ENCODE measurements at regions not wholly inside any gene's neighbourhood (a gene's known extent, or its start where the extent isn't known, plus 50 kb on each side); places are given as distances from the start of the nearest gene placed in this dataset.
"Not testable (repeated sequence)": the region's sequence is repeated elsewhere in the genome, so short reads cannot be mapped to it uniquely, and the experiment has no call there.

DNA sequence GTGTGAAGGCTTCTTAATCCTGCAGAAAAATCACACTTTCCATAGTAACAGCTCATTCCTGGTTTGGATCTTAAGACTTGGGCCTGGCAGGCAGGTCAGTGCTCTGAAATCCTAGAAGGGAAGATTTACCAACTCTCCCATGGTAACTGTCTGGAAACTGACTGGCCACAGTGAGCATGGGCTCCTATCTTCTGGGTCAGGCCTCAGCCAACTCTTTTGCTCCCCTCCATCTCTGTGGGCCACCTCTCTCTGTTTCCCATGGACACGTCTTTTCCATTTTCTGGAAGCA lies 86.7 kb downstream of the ACAA2 start:
- ChIA-PET POLR2A (interaction anchor here (0.6 kb wide), 1 partner anchor 139 kb away, joined by 11 read pairs; no protein-coding TSS in a partner anchor), CTCF (interaction anchor here (1.1 to 2.7 kb wide), 4 partner anchors 9 to 216 kb away, joined by 3 to 8 read pairs (median 6); no protein-coding TSS in a partner anchor)
- H3K36me3 ChIP-seq (ENCODE audit: control insufficient read depth, insufficient read depth, low read length): no peaks in the 10 kb centered on the region
- H3K27me3 ChIP-seq (ENCODE audit: control insufficient read depth, insufficient read depth, low read length): no peaks in the 10 kb centered on the region
- no peak overlapping the region for H3K4me3 ChIP-seq (ENCODE audit: low read depth, low read length)
- TF ChIP-seq, protein P1, sequence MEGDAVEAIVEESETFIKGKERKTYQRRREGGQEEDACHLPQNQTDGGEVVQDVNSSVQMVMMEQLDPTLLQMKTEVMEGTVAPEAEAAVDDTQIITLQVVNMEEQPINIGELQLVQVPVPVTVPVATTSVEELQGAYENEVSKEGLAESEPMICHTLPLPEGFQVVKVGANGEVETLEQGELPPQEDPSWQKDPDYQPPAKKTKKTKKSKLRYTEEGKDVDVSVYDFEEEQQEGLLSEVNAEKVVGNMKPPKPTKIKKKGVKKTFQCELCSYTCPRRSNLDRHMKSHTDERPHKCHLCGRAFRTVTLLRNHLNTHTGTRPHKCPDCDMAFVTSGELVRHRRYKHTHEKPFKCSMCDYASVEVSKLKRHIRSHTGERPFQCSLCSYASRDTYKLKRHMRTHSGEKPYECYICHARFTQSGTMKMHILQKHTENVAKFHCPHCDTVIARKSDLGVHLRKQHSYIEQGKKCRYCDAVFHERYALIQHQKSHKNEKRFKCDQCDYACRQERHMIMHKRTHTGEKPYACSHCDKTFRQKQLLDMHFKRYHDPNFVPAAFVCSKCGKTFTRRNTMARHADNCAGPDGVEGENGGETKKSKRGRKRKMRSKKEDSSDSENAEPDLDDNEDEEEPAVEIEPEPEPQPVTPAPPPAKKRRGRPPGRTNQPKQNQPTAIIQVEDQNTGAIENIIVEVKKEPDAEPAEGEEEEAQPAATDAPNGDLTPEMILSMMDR (IDR thresholded peaks at IDR 0.05; ENCODE audit: insufficient read depth, low read depth, low read length): no peak
- no peak for DNase-seq (ENCODE audit: low read depth)

DNA sequence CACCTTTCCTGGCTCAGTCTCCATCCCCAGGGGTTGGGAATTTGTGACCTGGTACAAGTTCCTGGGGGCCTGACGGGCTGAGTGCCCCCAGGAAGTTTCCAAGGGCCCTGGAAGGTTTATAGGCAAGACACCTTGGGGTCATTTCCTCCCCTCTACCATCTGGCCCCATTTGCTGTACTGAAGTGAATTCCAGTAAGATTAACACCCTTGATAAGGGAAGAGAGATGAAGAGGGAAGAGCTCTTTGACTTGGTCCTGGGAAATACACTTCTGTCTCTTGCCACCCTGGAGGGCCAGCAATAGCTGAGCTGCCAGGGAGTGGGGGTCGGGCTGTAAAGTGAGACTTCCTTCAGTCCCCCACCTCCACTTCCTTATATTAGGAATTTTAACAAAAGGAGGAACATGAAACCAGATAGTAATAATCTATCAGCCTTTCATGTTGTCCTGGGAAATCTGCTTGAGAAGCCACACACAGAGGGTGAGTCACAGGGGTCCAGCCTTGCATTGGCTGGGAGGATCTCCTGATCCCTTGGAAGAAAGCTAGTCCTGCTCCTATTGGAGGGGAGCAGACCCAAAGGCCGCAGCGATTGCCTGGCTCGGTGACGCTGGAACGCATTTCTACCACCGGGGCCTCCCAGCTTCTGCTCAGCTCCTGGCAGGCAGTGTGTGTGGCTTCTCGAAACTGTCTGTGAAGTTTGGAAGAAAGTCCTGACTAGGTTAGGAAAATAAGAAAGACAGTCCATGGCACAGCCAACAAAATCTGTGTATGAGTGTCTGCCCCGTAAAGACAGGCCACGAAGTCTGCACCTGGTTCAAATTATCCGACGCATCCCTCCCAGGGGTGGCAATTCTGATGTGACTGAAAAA lies 87.3 kb downstream of the ACAA2 start:
- DNase-seq (ENCODE audit: low read depth): peak; percentile 89
- TF ChIP-seq, protein P1 (IDR thresholded peaks at IDR 0.05; ENCODE audit: insufficient read depth, low read depth, low read length): peak; percentile 46
- H3K36me3 ChIP-seq (ENCODE audit: control insufficient read depth, insufficient read depth, low read length): no peaks in the 10 kb centered on the region
- ChIA-PET CTCF (interaction anchor here (1.1 to 2.7 kb wide), 4 partner anchors 10 to 216 kb away, joined by 3 to 8 read pairs (median 6); no protein-coding TSS in a partner anchor), POLR2A (interaction anchor here (0.5 to 0.6 kb wide), 3 partner anchors 139 to 1277 kb away, joined by 3 to 11 read pairs (median 3); partner anchors contain the start of gene MBD1)
- no peak overlapping the region for H3K4me3 ChIP-seq (ENCODE audit: low read depth, low read length)
- H3K27me3 ChIP-seq (ENCODE audit: control insufficient read depth, insufficient read depth, low read length): no peaks in the 10 kb centered on the region

DNA sequence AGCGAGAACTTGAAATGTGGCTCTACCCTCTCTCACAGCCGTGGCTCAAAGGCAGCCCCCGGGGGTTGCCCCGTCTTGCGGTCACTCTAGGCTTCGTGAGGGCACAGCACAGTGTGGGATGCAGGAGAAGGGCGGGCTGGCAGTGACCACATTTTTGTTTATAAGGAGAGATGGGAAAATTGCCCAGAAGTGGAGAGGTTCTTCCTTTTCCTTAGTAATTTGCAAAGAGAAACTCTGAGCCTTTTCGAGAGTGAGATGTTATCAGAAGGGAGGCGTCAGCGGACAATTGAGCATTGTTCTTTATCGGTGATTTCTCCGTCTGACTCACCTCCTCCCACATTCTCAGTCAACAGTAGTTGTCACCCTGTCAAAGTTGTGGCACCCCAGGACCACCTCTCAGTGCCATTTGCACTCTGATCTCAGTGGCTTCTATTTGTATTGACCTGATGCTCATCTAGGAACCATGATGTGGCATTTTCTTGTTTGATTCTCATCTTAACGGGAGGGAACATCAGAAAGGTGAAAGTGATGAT lies 89.6 kb downstream of the ACAA2 start:
- TF ChIP-seq, protein P1 (IDR thresholded peaks at IDR 0.05; ENCODE audit: insufficient read depth, low read depth, low read length): no peak
- DNase-seq (ENCODE audit: low read depth): no peak
- POLR2A ChIA-PET: no interaction called here
- no peak overlapping the region for H3K4me3 ChIP-seq (ENCODE audit: low read depth, low read length)
- no peaks in the 10 kb centered on the region for H3K36me3 ChIP-seq (ENCODE audit: control insufficient read depth, insufficient read depth, low read length)
- CTCF ChIA-PET: interaction anchor here (1.5 kb wide), 1 partner anchor 8 kb away, joined by 3 read pairs; no protein-coding TSS in a partner anchor
- H3K27me3 ChIP-seq (ENCODE audit: control insufficient read depth, insufficient read depth, low read length): no peaks in the 10 kb centered on the region

DNA sequence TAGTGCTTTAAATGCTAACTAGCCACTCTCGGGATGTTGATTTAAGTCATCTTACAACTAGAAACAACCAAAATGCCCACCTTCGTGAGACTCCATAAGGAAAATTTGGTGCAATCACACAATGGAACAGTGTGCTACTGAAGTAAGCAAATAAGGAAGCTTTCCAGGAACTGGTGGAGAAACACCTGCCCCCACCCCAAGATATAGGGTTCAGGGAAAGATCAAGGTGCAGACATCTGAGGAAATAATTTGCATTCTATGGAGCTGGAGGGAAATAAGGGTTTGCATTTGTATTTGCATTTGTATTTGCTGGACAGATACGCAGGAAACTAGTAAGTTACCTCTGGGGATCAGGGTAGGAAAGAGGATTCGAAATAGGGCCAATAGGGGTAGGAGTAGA lies 90.9 kb downstream of the ACAA2 start:
- CTCF ChIA-PET: no interaction called here
- Histone ChIP-seq H3K27me3 (ENCODE audit: control insufficient read depth, insufficient read depth, low read length) (no peaks in the 10 kb centered on the region), H3K36me3 (ENCODE audit: control insufficient read depth, insufficient read depth, low read length) (no peaks in the 10 kb centered on the region), H3K4me3 (ENCODE audit: low read depth, low read length) (no peak overlapping the region)
- TF ChIP-seq, protein P1 (IDR thresholded peaks at IDR 0.05; ENCODE audit: insufficient read depth, low read depth, low read length): no peak
- DNase-seq (ENCODE audit: low read depth): no peak
- POLR2A ChIA-PET: no interaction called here

DNA sequence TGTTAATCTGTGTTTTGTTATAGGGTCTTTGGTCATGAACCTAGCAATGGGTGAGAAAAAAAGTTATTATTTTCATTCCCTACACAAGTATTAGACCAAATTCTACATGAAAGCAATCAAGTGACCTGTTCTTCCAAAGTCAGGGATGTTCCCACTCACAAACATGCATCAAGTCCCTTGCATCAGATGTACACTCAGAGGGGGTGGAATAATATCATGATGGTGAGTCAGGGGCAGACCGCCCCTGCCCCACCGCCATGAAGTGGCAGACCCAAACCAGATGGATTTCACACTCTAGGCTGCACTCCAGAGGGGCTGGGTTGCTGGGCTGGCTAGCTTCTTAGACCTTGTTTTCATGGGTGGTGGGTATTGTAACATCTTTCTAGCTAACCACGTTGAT lies 91.4 kb downstream of the ACAA2 start:
- CTCF ChIA-PET: interaction anchor here (0.9 kb wide), 1 partner anchor 109 kb away, joined by 3 read pairs; no protein-coding TSS in a partner anchor
- no peak overlapping the region for H3K4me3 ChIP-seq (ENCODE audit: low read depth, low read length)
- TF ChIP-seq, protein P1 (IDR thresholded peaks at IDR 0.05; ENCODE audit: insufficient read depth, low read depth, low read length): no peak
- no peaks in the 10 kb centered on the region for H3K36me3 ChIP-seq (ENCODE audit: control insufficient read depth, insufficient read depth, low read length)
- DNase-seq (ENCODE audit: low read depth): no peak
- POLR2A ChIA-PET: no interaction called here
- no peaks in the 10 kb centered on the region for H3K27me3 ChIP-seq (ENCODE audit: control insufficient read depth, insufficient read depth, low read length)

DNA sequence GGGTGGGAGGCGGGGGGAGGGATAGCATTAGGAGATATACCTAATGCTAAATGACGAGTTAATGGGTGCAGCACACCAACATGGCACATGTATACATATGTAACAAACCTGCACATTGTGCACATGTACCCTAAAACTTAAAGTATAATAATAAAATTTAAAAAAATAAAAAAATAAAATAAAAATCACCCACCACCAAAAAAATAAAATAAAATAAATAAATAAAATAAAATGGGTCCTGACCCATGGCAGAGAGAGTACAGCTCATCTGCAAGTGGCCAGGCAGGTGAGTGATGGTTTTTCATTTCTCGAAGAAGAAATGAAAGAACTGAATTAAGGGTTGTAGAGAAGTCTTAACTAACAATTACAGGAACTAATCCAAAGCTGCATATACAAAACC lies 92.4 kb downstream of the ACAA2 start:
- DNase-seq (ENCODE audit: low read depth); H3K36me3 ChIP-seq (ENCODE audit: control insufficient read depth, insufficient read depth, low read length); H3K4me3 ChIP-seq (ENCODE audit: low read depth, low read length); POLR2A ChIA-PET; H3K27me3 ChIP-seq (ENCODE audit: control insufficient read depth, insufficient read depth, low read length): not testable (repeated sequence)
- CTCF ChIA-PET: interaction anchor here (0.9 kb wide), 1 partner anchor 108 kb away, joined by 3 read pairs; no protein-coding TSS in a partner anchor

All from BJ (cell line).